Nephron (organoid): ENCODE measurements at regions not wholly inside any gene's neighbourhood (a gene's known extent, or its start where the extent isn't known, plus 50 kb on each side); places are given as distances from the start of the nearest gene placed in this dataset.
"Not testable (repeated sequence)": the region's sequence is repeated elsewhere in the genome, so short reads cannot be mapped to it uniquely, and the experiment has no call there.

Source experiments
- H3K27ac Mint-ChIP-seq, 3 experiments: 2 replicates each; pipeline ENCODE4 v1.8.0; 2020; ENCODE audit warnings: mixed read lengths in 3 of 3, mild to moderate bottlenecking in 2 of 3, moderate library complexity in 1 of 3
- H3K27me3 Mint-ChIP-seq: 2 replicates; pipeline ENCODE4 v1.8.0; 2021; ENCODE audit warnings: low read depth, mild to moderate bottlenecking, moderate library complexity, mixed read lengths
- H3K36me3 Mint-ChIP-seq: 2 replicates; pipeline ENCODE4 v1.8.0; 2020; ENCODE audit warnings: low read depth, mixed read lengths
- H3K4me1 Mint-ChIP-seq: 2 replicates; pipeline ENCODE4 v1.8.0; 2020; ENCODE audit warnings: mixed read lengths
- H3K4me3 Mint-ChIP-seq, 3 experiments: 2 replicates each; pipeline ENCODE4 v1.8.0; 2020; ENCODE audit warnings: mild to moderate bottlenecking in 3 of 3, mixed read lengths in 3 of 3, moderate library complexity in 2 of 3
- H3K9me3 Mint-ChIP-seq: 2 replicates; pipeline ENCODE4 v1.8.0; 2020; ENCODE audit warnings: mixed read lengths
- TF ChIP-seq, protein P1 (sequence below), 3 experiments: fragments of 200-600 bp; sonication (generic); IDR thresholded peaks; one replicate each; pipeline ENCODE4 v1.5.0; 2021; ENCODE audit warnings: antibody characterized with exemption in 3 of 3; ENCODE audit not compliant: unreplicated experiment in 3 of 3

DNA sequence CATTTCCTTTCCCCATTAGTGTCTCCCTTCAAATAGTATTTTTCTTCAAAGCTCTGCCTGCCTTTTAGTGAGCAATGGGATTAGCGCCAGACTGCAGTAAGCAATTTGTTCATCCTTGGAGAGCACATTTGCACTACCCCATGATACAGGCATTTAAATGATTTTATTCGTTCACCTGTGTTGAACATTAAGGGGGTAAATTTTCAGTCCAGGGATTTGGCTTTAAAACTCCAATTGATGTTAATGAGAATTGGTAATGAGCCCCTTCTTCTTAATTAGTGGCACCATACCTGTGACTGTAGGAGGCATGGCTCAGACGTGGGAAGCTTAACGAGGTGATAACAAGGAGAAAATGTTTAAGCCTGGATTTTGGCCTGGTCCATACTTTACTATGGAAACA is 161.4 kb upstream of the NANOGP8 start:
- Mint-ChIP-seq H3K9me3 (no peaks in the 10 kb centered on the region), H3K36me3 (no peaks in the 10 kb centered on the region), H3K4me3 (no peak overlapping the region), H3K27ac (no peak overlapping the region), H3K27me3 (no peaks in the 10 kb centered on the region), H3K4me1 (peaks cover 3% of the 10 kb centered on the region)
- TF ChIP-seq, protein P1, sequence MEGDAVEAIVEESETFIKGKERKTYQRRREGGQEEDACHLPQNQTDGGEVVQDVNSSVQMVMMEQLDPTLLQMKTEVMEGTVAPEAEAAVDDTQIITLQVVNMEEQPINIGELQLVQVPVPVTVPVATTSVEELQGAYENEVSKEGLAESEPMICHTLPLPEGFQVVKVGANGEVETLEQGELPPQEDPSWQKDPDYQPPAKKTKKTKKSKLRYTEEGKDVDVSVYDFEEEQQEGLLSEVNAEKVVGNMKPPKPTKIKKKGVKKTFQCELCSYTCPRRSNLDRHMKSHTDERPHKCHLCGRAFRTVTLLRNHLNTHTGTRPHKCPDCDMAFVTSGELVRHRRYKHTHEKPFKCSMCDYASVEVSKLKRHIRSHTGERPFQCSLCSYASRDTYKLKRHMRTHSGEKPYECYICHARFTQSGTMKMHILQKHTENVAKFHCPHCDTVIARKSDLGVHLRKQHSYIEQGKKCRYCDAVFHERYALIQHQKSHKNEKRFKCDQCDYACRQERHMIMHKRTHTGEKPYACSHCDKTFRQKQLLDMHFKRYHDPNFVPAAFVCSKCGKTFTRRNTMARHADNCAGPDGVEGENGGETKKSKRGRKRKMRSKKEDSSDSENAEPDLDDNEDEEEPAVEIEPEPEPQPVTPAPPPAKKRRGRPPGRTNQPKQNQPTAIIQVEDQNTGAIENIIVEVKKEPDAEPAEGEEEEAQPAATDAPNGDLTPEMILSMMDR (IDR thresholded peaks at IDR 0.05; ENCODE audit: unreplicated experiment in 3 of 3), result no peak

DNA sequence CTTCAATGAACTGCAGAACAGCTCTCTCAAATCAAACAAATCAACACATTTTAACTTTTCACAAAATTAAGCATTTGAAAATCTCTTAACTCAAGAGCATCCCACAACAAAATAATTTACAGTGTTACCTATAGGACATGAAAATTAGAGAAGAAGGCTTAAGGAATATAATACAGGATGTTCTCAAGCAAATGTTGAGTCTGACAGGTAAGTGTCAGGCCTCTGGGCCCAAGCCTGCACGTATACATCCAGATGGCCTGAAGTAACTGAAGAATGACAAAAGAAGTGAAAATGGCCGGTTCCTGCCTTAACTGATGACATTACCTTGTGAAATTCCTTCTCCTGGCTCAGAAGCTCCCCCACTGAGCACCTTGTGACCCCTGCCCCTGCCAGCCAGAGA is 160.6 kb upstream of the NANOGP8 start:
- H3K36me3 Mint-ChIP-seq, result not testable (repeated sequence)

DNA sequence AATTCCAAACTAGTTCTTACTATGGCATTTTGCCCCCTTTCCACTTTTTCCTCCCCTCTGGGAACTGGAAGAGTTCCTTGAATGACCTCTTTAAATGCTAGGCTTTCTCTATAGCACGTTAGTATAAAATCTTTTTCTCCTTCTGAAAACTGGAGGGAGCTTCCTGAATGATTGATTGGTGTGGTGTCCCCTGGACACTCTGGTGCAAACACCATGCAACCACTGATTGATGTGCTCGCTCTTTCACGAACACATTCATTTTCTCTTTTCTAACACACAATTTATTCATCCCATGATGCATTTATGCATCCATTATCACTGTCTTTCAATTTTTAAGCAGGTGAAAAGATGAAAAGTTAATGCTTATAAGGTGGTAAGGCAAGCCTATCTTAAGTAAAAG is 159.1 kb upstream of the NANOGP8 start:
- H3K4me3 Mint-ChIP-seq, result no peak overlapping the region
- TF ChIP-seq, protein P1 (IDR thresholded peaks at IDR 0.05; ENCODE audit: unreplicated experiment in 3 of 3), result no peak
- no peaks in the 10 kb centered on the region for H3K4me1 Mint-ChIP-seq
- no peaks in the 10 kb centered on the region for H3K9me3 Mint-ChIP-seq
- H3K27ac Mint-ChIP-seq, result no peak overlapping the region
- no peaks in the 10 kb centered on the region for H3K27me3 Mint-ChIP-seq
- H3K36me3 Mint-ChIP-seq, result no peaks in the 10 kb centered on the region

More for the DNA sequence above, 160.6 kb upstream of the NANOGP8 start:
- not testable (repeated sequence) for H3K9me3 Mint-ChIP-seq, H3K4me1 Mint-ChIP-seq, H3K4me3 Mint-ChIP-seq, H3K27me3 Mint-ChIP-seq, H3K27ac Mint-ChIP-seq

DNA sequence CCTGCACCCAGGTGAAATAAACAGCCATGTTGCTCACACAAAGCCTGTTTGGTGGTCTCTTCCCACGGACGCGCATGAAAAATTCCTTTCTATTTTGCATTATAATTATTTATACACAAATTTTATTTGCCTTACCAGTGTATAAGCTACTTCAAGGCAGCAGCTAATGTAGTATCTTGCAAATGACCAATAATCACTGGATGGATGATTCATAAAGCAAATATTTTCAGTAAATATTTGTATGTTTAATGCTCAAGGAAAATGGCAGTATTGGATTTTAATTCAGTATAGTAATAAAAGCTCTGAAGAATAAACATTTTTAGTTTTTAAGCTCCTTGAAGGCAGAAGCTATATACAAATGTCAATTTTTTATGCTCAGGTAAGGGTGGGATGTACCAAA is 158.7 kb upstream of the NANOGP8 start:
- TF ChIP-seq, protein P1 (IDR thresholded peaks at IDR 0.05; ENCODE audit: unreplicated experiment in 3 of 3), result no peak
- Mint-ChIP-seq H3K36me3 (no peaks in the 10 kb centered on the region), H3K27me3 (peaks cover 4% of the 10 kb centered on the region), H3K4me3 (no peak overlapping the region), H3K9me3 (no peaks in the 10 kb centered on the region), H3K27ac (no peak overlapping the region), H3K4me1 (no peaks in the 10 kb centered on the region)

DNA sequence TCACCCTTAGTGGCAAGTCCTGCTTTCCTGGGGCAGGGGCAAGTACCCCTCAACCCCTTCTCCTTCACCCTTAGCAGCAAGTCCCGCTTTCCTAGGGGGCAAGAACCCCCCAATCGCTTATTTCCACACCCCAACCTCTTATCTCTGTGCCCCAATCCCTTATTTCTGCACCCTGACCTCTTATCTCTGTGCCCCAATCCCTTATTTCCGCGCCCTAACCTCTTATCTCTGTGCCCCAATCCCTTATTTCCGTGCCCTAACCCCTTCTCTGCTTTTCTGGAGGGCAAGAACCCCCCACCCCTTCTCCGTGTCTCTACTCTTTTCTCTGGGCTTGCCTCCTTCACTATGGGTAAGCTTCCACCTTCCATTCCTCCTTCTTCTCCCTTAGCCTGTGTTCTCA is 154.6 kb upstream of the NANOGP8 start:
- H3K27ac Mint-ChIP-seq, H3K36me3 Mint-ChIP-seq, H3K9me3 Mint-ChIP-seq, H3K27me3 Mint-ChIP-seq, H3K4me3 Mint-ChIP-seq, H3K4me1 Mint-ChIP-seq: not testable (repeated sequence)

DNA sequence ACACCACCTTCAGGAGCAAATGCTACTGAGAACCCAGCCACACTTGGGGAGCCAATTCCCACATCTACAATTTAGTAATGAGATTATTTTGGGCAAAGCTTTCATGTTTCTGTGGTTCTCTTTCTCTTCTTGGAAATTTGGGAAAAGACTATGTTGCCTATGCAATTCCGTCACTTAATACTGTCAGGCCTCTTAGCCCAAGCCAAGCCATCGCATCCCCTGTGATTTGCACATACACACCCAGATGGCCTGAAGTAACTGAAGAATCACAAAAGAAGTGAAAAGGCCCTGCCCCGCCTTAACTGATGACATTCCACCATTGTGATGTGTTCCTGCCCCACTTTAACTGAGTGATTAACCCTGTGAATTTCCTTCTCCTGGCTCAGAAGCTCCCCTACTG is 153.4 kb upstream of the NANOGP8 start:
- not testable (repeated sequence) for H3K4me3 Mint-ChIP-seq, H3K9me3 Mint-ChIP-seq, H3K27me3 Mint-ChIP-seq

DNA sequence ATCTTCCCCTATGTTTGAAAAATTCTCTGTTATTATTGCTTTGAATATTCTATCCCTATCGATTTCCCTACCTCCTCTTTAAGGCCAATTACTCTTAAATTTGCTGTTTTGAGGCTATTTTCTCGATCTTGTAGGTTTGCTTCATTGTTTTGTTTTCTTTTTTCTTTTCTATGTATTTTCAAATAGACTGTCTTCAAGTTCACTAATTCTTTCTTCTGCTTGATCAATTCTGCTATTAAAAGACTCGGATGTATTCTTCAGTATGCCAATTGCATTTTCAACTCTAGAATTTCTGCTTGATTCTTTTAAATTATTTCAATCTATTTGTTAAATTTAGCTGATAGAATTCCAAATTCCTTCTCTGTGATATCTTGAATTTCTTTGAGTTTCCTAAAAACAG is 144.0 kb upstream of the NANOGP8 start:
- Mint-ChIP-seq H3K4me1 (no peaks in the 10 kb centered on the region), H3K9me3 (peaks cover 34% of the 10 kb centered on the region), H3K27ac (no peak overlapping the region), H3K36me3 (peaks cover 18% of the 10 kb centered on the region), H3K27me3 (no peaks in the 10 kb centered on the region), H3K4me3 (no peak overlapping the region)
- TF ChIP-seq, protein P1 (IDR thresholded peaks at IDR 0.05; ENCODE audit: unreplicated experiment in 3 of 3), result no peak

More for the DNA sequence above, 153.4 kb upstream of the NANOGP8 start:
- not testable (repeated sequence) for H3K36me3 Mint-ChIP-seq, H3K4me1 Mint-ChIP-seq, H3K27ac Mint-ChIP-seq

DNA sequence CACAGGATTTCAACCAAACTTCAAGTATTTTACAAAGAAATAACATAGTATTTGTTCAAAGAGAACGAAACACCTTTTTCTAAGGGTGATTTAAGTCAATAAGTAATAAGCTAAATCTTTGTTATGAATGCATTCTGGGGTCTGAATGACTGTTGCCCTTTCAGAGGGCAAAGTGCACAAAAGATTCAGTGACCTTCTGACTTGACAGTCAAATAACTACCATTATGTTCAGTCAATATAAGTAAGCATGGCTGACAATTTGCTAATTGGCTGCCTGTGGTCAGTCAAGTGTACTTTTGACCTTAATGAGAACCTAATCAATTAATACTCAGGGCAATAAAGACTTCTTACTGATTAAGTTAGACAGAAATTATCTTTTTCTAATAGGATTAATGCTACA is 133.1 kb upstream of the NANOGP8 start:
- peaks cover 28% of the 10 kb centered on the region for H3K4me1 Mint-ChIP-seq
- TF ChIP-seq, protein P1 (IDR thresholded peaks at IDR 0.05; ENCODE audit: unreplicated experiment in 3 of 3), result no peak
- no peaks in the 10 kb centered on the region for H3K27me3 Mint-ChIP-seq
- H3K36me3 Mint-ChIP-seq, result no peaks in the 10 kb centered on the region
- H3K4me3 Mint-ChIP-seq, result no peak overlapping the region
- H3K9me3 Mint-ChIP-seq, result no peaks in the 10 kb centered on the region
- peak overlapping the region in 2 of 3 experiments; percentile 86 to 89 for H3K27ac Mint-ChIP-seq
